ENCODE measurements at regions not wholly inside any gene's neighbourhood (a gene's known extent, or its start where the extent isn't known, plus 50 kb on each side); places are given as distances from the start of the nearest gene placed in this dataset.

- TF ChIP-seq, protein P1, sequence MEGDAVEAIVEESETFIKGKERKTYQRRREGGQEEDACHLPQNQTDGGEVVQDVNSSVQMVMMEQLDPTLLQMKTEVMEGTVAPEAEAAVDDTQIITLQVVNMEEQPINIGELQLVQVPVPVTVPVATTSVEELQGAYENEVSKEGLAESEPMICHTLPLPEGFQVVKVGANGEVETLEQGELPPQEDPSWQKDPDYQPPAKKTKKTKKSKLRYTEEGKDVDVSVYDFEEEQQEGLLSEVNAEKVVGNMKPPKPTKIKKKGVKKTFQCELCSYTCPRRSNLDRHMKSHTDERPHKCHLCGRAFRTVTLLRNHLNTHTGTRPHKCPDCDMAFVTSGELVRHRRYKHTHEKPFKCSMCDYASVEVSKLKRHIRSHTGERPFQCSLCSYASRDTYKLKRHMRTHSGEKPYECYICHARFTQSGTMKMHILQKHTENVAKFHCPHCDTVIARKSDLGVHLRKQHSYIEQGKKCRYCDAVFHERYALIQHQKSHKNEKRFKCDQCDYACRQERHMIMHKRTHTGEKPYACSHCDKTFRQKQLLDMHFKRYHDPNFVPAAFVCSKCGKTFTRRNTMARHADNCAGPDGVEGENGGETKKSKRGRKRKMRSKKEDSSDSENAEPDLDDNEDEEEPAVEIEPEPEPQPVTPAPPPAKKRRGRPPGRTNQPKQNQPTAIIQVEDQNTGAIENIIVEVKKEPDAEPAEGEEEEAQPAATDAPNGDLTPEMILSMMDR (IDR thresholded peaks at IDR 0.05; ENCODE audit: low read length), result no peak
- no peak for TF ChIP-seq EZH2phosphoT487 (IDR thresholded peaks at IDR 0.05; ENCODE audit: low read length)
These were observed 62.8 kb upstream of the KIF26B start for GRCh38 chr1:245091818-245092637.

Measured in MM.1S (cell line).